Stomach smooth muscle (tissue), 2 donors: ENCODE measurements at regions not wholly inside any gene's neighbourhood (a gene's known extent, or its start where the extent isn't known, plus 50 kb on each side); places are given as distances from the start of the nearest gene placed in this dataset.

ENCODE experiments used
- H3K27ac ChIP-seq: one replicate; pipeline ENCODE4 v1.7.0; 2013; ENCODE audit warnings: mild to moderate bottlenecking, low read length, inconsistent platforms
- H3K27me3 ChIP-seq, 2 donors: one replicate each; pipeline ENCODE4 v1.7.0; 2013; ENCODE audit warnings: low read length in 2 of 2; ENCODE audit not compliant: insufficient read depth in 2 of 2, control insufficient read depth in 1 of 2
- H3K36me3 ChIP-seq, 2 donors: one replicate each; pipeline ENCODE4 v1.7.0; 2013; ENCODE audit warnings: low read length in 2 of 2; ENCODE audit not compliant: control insufficient read depth in 2 of 2, insufficient read depth in 2 of 2
- H3K4me1 ChIP-seq: one replicate; pipeline ENCODE4 v1.7.0; 2013; ENCODE audit warnings: low read length; ENCODE audit not compliant: control insufficient read depth, insufficient read depth
- H3K4me3 ChIP-seq, 2 donors: one replicate each; pipeline ENCODE4 v1.7.0; 2013; ENCODE audit warnings: low read length in 2 of 2
- H3K9ac ChIP-seq, 2 donors: one replicate each; pipeline ENCODE4 v1.7.0; 2013; ENCODE audit warnings: low read length in 2 of 2, mild to moderate bottlenecking in 1 of 2
- H3K9me3 ChIP-seq, 2 donors: one replicate each; pipeline ENCODE4 v1.7.0; 2013; ENCODE audit warnings: low read length in 2 of 2; ENCODE audit not compliant: control insufficient read depth in 2 of 2
- donor health status: healthy.
- donor health status: Pancreatic carcinoma.

DNA sequence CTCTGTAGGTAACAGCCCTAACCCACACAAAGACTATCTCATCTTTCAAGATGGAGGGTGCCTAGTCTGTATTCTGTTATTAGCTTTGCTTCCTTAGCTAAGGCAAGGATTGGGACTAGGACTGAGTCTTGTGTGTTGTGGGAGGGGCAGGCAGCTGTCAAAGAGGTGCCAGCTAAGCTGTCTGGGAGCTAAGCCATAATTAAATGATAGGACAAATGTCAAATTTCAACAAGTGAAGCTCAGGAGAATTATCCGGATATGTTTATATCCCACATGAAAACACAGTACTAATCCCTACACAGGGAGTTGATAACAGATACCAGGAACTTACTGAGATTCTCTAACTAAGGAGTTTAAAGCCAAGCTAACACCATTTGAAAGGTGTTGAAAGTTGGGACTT lies 70.5 kb upstream of the NGF start:
- H3K27me3 ChIP-seq, result no peaks in the 10 kb centered on the region
- H3K9ac ChIP-seq, result no peak overlapping the region
- H3K4me3 ChIP-seq, result no peak overlapping the region
- H3K36me3 ChIP-seq, result no peaks in the 10 kb centered on the region
- H3K4me1 ChIP-seq, result no peaks in the 10 kb centered on the region
- no peak overlapping the region for H3K27ac ChIP-seq
- H3K9me3 ChIP-seq, result peaks cover 3 to 4% of the 10 kb centered on the region in 2 donors

GRCh38 chr1:115404911-115405310 lies 66.9 kb upstream of the NGF start:
- Histone ChIP-seq H3K9ac (no peak overlapping the region), H3K27me3 (no peaks in the 10 kb centered on the region), H3K36me3 (no peaks in the 10 kb centered on the region), H3K9me3 (peaks cover 0 to 3% of the 10 kb centered on the region in 2 donors), H3K27ac (no peak overlapping the region), H3K4me1 (no peaks in the 10 kb centered on the region), H3K4me3 (no peak overlapping the region)

GRCh38 chr1:115402753-115403184 lies 64.7 kb upstream of the NGF start:
- H3K36me3 ChIP-seq, result no peaks in the 10 kb centered on the region
- no peaks in the 10 kb centered on the region for H3K4me1 ChIP-seq
- peaks cover 1 to 3% of the 10 kb centered on the region in 2 donors for H3K9me3 ChIP-seq
- no peak overlapping the region for H3K27ac ChIP-seq
- H3K27me3 ChIP-seq, result no peaks in the 10 kb centered on the region
- no peak overlapping the region for H3K4me3 ChIP-seq
- H3K9ac ChIP-seq, result no peak overlapping the region

DNA sequence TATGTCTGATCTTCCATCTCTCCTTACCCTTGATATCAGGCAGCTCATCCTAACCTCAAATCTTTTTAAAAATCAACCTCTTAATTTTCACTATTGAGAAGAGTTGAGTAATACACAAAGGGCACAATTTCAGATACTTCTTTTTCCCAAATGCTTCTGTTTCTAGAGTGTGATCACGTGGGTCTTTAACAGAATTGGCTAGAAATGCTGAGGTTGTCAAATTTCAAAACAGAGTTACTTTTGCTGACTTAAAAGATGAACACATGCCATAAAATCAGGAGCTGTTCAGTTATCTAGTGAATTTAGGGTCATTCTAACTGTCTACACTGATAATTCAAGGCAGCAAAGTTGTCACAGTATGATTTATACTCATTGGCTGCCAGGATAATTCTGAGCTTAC lies 63.6 kb upstream of the NGF start:
- no peaks in the 10 kb centered on the region for H3K27me3 ChIP-seq
- no peaks in the 10 kb centered on the region for H3K36me3 ChIP-seq
- H3K9ac ChIP-seq, result no peak overlapping the region
- no peaks in the 10 kb centered on the region for H3K4me1 ChIP-seq
- H3K4me3 ChIP-seq, result no peak overlapping the region
- H3K9me3 ChIP-seq, result peaks cover 1 to 3% of the 10 kb centered on the region in 2 donors
- no peak overlapping the region for H3K27ac ChIP-seq

DNA sequence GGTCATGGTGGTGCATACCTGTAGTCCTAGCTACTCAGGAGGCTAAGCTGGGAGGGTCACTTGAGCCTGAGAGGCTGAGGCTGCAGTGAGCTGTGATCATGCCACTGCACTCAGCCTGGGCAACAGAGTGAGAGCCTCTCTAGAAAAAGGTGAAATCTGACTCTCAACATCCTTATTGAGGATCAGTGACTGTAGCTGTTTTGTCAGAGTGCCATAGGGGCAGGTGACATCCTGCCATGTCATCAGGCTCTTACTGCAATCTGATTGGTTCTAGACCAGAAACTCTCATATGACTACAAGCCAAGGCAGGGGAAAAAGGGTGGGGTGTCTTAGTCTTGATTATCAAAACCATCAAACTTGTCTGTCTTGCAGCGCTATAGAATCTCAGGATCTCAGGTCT lies 62.8 kb upstream of the NGF start:
- Histone ChIP-seq H3K36me3 (no peaks in the 10 kb centered on the region), H3K4me3 (no peak overlapping the region), H3K27me3 (no peaks in the 10 kb centered on the region), H3K4me1 (no peaks in the 10 kb centered on the region), H3K27ac (no peak overlapping the region), H3K9me3 (peaks cover 0 to 1% of the 10 kb centered on the region in 2 donors), H3K9ac (no peak overlapping the region)

DNA sequence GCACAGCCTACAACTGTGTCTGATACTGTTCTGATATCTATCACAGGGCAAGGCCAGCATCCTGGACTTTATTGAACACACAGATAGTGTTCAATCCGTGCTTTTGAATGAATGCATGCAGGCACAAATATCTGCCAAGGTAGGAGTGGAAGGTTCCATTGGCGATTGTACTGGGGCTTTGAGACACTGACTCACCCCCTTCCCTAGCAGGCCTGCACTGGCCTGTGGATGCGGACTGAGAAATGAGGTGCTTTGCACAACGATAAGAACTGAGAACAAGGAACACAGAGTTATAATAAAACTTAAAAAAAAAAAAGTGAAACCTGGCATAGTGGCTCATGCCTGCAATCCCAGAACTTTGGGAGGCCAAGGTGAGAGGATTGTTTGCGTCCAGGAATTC lies 62.4 kb upstream of the NGF start:
- no peak overlapping the region for H3K4me3 ChIP-seq
- no peak overlapping the region for H3K27ac ChIP-seq
- no peaks in the 10 kb centered on the region for H3K27me3 ChIP-seq
- H3K4me1 ChIP-seq, result no peaks in the 10 kb centered on the region
- peaks cover 0 to 1% of the 10 kb centered on the region in 2 donors for H3K9me3 ChIP-seq
- no peak overlapping the region for H3K9ac ChIP-seq
- H3K36me3 ChIP-seq, result no peaks in the 10 kb centered on the region

GRCh38 chr1:115398745-115399144 lies 60.7 kb upstream of the NGF start:
- no peaks in the 10 kb centered on the region for H3K36me3 ChIP-seq
- peaks cover 0 to 1% of the 10 kb centered on the region in 2 donors for H3K9me3 ChIP-seq
- no peak overlapping the region for H3K9ac ChIP-seq
- no peak overlapping the region for H3K4me3 ChIP-seq
- H3K27ac ChIP-seq, result no peak overlapping the region
- no peaks in the 10 kb centered on the region for H3K27me3 ChIP-seq
- H3K4me1 ChIP-seq, result no peaks in the 10 kb centered on the region
